Thymus (tissue), 11 donors: ENCODE measurements at regions not wholly inside any gene's neighbourhood (a gene's known extent, or its start where the extent isn't known, plus 50 kb on each side); places are given as distances from the start of the nearest gene placed in this dataset.

Source experiments
- DNase-seq, 9 donors: peaks; one replicate each; pipeline ENCODE4 v3.0.0-alpha.2; 2013; ENCODE audit warnings: low spot score in 9 of 9, low read depth in 6 of 9, missing footprints in 1 of 9
- H3K27ac ChIP-seq, 2 donors: one replicate each; pipeline ENCODE4 v1.5.1; 2013; ENCODE audit warnings: control low read depth in 1 of 2, low read depth in 1 of 2, low read length in 1 of 2, mild to moderate bottlenecking in 1 of 2, moderate library complexity in 1 of 2
- H3K27me3 ChIP-seq, 2 donors: one replicate each; pipeline ENCODE4 v1.5.1; 2013; ENCODE audit warnings: low read length in 1 of 2; ENCODE audit not compliant: control insufficient read depth in 2 of 2, insufficient read depth in 1 of 2
- H3K36me3 ChIP-seq, 2 donors: one replicate each; pipeline ENCODE4 v1.5.1; 2013; ENCODE audit warnings: low read length in 1 of 2, mild to moderate bottlenecking in 1 of 2, moderate library complexity in 1 of 2; ENCODE audit not compliant: control insufficient read depth in 2 of 2, insufficient read depth in 2 of 2
- H3K4me1 ChIP-seq, 2 donors: one replicate each; pipeline ENCODE4 v1.5.1; 2013; ENCODE audit warnings: low read length in 2 of 2; ENCODE audit not compliant: control insufficient read depth in 2 of 2, insufficient read depth in 2 of 2
- H3K4me3 ChIP-seq, 2 donors: one replicate each; pipeline ENCODE4 v1.5.1; 2013; ENCODE audit warnings: low read length in 2 of 2, control low read depth in 1 of 2, mild to moderate bottlenecking in 1 of 2
- H3K9me3 ChIP-seq, 2 donors: one replicate each; pipeline ENCODE4 v1.5.1; 2013; ENCODE audit warnings: low read length in 1 of 2, mild to moderate bottlenecking in 1 of 2; ENCODE audit not compliant: control insufficient read depth in 2 of 2, insufficient read depth in 1 of 2
- WGBS: extraction: QIAGEN DNeasy Blood & Tissue Kit; methylation state at CpG from one replicate; pipeline ENCODE4 v1.1.7; 2013; 5-methylcytosine and 5-hydroxymethylcytosine counted together
- donor health status: healthy.

GRCh38 chr3:27960133-27960532, 238.0 kb upstream of the EOMES start:
- 96% methylated on average over 2 of the region's 2 CpGs for WGBS
- no peak for DNase-seq
- no peaks in the 10 kb centered on the region for H3K9me3 ChIP-seq
- H3K4me3 ChIP-seq = no peak overlapping the region
- H3K36me3 ChIP-seq = no peaks in the 10 kb centered on the region
- H3K27ac ChIP-seq = no peak overlapping the region
- H3K4me1 ChIP-seq = no peaks in the 10 kb centered on the region
- no peaks in the 10 kb centered on the region for H3K27me3 ChIP-seq

- H3K4me1 ChIP-seq = no peaks in the 10 kb centered on the region
- no peaks in the 10 kb centered on the region for H3K36me3 ChIP-seq
- no peaks in the 10 kb centered on the region for H3K27me3 ChIP-seq
- no peak for DNase-seq
- no peaks in the 10 kb centered on the region for H3K9me3 ChIP-seq
- 93% methylated on average over 3 of the region's 3 CpGs for WGBS
- H3K27ac ChIP-seq = no peak overlapping the region
- H3K4me3 ChIP-seq = no peak overlapping the region
Observed at GRCh38 chr3:27963519-27963918, 241.4 kb upstream of the EOMES start.

- Histone ChIP-seq H3K36me3 (no peaks in the 10 kb centered on the region), H3K4me3 (no peak overlapping the region), H3K4me1 (no peaks in the 10 kb centered on the region), H3K9me3 (no peaks in the 10 kb centered on the region), H3K27me3 (no peaks in the 10 kb centered on the region), H3K27ac (no peak overlapping the region)
- 81% methylated on average over 5 of the region's 5 CpGs for WGBS
- no peak for DNase-seq
Observed at GRCh38 chr3:27971600-27971999, 249.5 kb upstream of the EOMES start.

- peak in 1 of 9 donors; percentile 10 for DNase-seq
- WGBS = 8% methylated on average over 2 of the region's 2 CpGs
Observed at GRCh38 chr3:27976933-27977332, 254.8 kb upstream of the EOMES start.

GRCh38 chr3:27978440-27978839, 256.3 kb upstream of the EOMES start:
- 95% methylated on average over 3 of the region's 3 CpGs for whole genome bisulfite sequencing

More at GRCh38 chr3:27976933-27977332, 254.8 kb upstream of the EOMES start:
- Histone ChIP-seq H3K27me3 (no peaks in the 10 kb centered on the region), H3K4me1 (no peaks in the 10 kb centered on the region), H3K36me3 (no peaks in the 10 kb centered on the region), H3K27ac (no peak overlapping the region), H3K9me3 (no peaks in the 10 kb centered on the region), H3K4me3 (no peak overlapping the region)

GRCh38 chr3:27985369-27986035, 255.9 kb upstream of the CMC1 start:
- 92% methylated on average over 4 of the region's 4 CpGs for whole genome bisulfite sequencing
- H3K27me3 ChIP-seq = no peaks in the 10 kb centered on the region
- H3K27ac ChIP-seq = no peak overlapping the region
- DNase-seq = no peak
- H3K9me3 ChIP-seq = no peaks in the 10 kb centered on the region
- H3K4me3 ChIP-seq = no peak overlapping the region
- no peaks in the 10 kb centered on the region for H3K36me3 ChIP-seq
- H3K4me1 ChIP-seq = no peaks in the 10 kb centered on the region

More at GRCh38 chr3:27978440-27978839, 256.3 kb upstream of the EOMES start:
- Histone ChIP-seq H3K9me3 (no peaks in the 10 kb centered on the region), H3K4me3 (no peak overlapping the region), H3K36me3 (no peaks in the 10 kb centered on the region), H3K4me1 (no peaks in the 10 kb centered on the region), H3K27ac (no peak overlapping the region), H3K27me3 (no peaks in the 10 kb centered on the region)
- no peak for DNase-seq

GRCh38 chr3:27986234-27986879, 255.1 kb upstream of the CMC1 start:
- H3K36me3 ChIP-seq = no peaks in the 10 kb centered on the region
- H3K9me3 ChIP-seq = no peaks in the 10 kb centered on the region
- no peak for DNase-seq
- H3K27ac ChIP-seq = no peak overlapping the region
- no peak overlapping the region for H3K4me3 ChIP-seq
- H3K27me3 ChIP-seq = no peaks in the 10 kb centered on the region
- no peaks in the 10 kb centered on the region for H3K4me1 ChIP-seq
- WGBS = 95% methylated on average over 6 of the region's 6 CpGs

GRCh38 chr3:27990324-27990723, 251.1 kb upstream of the CMC1 start:
- no peaks in the 10 kb centered on the region for H3K36me3 ChIP-seq
- H3K9me3 ChIP-seq = no peaks in the 10 kb centered on the region
- H3K4me1 ChIP-seq = no peaks in the 10 kb centered on the region
- no peak for DNase-seq
- no peak overlapping the region for H3K4me3 ChIP-seq
- H3K27me3 ChIP-seq = no peaks in the 10 kb centered on the region
- H3K27ac ChIP-seq = no peak overlapping the region

GRCh38 chr3:27990837-27991236, 250.6 kb upstream of the CMC1 start:
- H3K4me1 ChIP-seq = no peaks in the 10 kb centered on the region
- no peaks in the 10 kb centered on the region for H3K9me3 ChIP-seq
- H3K27me3 ChIP-seq = no peaks in the 10 kb centered on the region
- DNase-seq = no peak
- H3K4me3 ChIP-seq = no peak overlapping the region
- no peaks in the 10 kb centered on the region for H3K36me3 ChIP-seq
- no peak overlapping the region for H3K27ac ChIP-seq
